ENCODE measurements at regions not wholly inside any gene's neighbourhood (a gene's known extent, or its start where the extent isn't known, plus 50 kb on each side); places are given as distances from the start of the nearest gene placed in this dataset.

- no peak overlapping the region for H2AFZ ChIP-seq (ENCODE audit: control insufficient read depth, low read depth, low read length)
- no peak overlapping the region for H3K9ac ChIP-seq (ENCODE audit: control insufficient read depth, insufficient read depth, low read length)
- H3K79me2 ChIP-seq (ENCODE audit: control insufficient read depth, insufficient read depth, low read length) = no peaks in the 10 kb centered on the region
- no peaks in the 10 kb centered on the region for H4K20me1 ChIP-seq (ENCODE audit: control insufficient read depth, insufficient read depth)
- no peak overlapping the region for H3K27ac ChIP-seq (ENCODE audit: control insufficient read depth, insufficient read depth)
- H3K4me2 ChIP-seq (ENCODE audit: control insufficient read depth, insufficient read depth) = no peak overlapping the region
- no peaks in the 10 kb centered on the region for H3K4me1 ChIP-seq (ENCODE audit: control insufficient read depth, insufficient read depth, low read length)
- ChIA-PET RAD21 (ENCODE audit: unreplicated experiment) (no interaction called here), CTCF (no interaction called here), POLR2A (no interaction called here), SMC1A (ENCODE audit: uncharacterized antibody, unreplicated experiment) (no interaction called here)
- intact Hi-C loops (cut with micrococcal nuclease; ENCODE audit: unreplicated experiment) (no loop called here), in situ Hi-C loops (cut with MboI) (no loop called here)
- H3K4me3 ChIP-seq = no peak overlapping the region
- ATAC-seq (no peak), FAIRE-seq (no peak), DNase-seq (ENCODE audit: low read depth, low spot score) (no peak)
- no peaks in the 10 kb centered on the region for H3K9me3 ChIP-seq (replicated peaks; ENCODE audit: control insufficient read depth, insufficient read depth, low read length)
- BruUV-seq (replicated peaks) = no TSS peak
- TF ChIP-seq MEF2B (IDR thresholded peaks at IDR 0.05; ENCODE audit: partially characterized antibody, poor library complexity, severe bottlenecking) = no peak
- no peak for TF ChIP-seq NFIC (IDR thresholded peaks at IDR 0.05; ENCODE audit: low read depth, low read length)
- no peak for TF ChIP-seq CREB1 (IDR thresholded peaks at IDR 0.05; ENCODE audit: low read depth)
- H3K36me3 ChIP-seq (ENCODE audit: control insufficient read depth in 2 of 2, insufficient read depth in 2 of 2, low read length in 1 of 2) = no peaks in the 10 kb centered on the region
- no peaks in the 10 kb centered on the region; a peak in 1 of 4 replicates for H3K27me3 ChIP-seq (replicated peaks in 1 of 2; ENCODE audit: control insufficient read depth in 2 of 2, insufficient read depth in 2 of 2, low read length in 1 of 2)
- WGBS (ENCODE audit: insufficient coverage, insufficient replicate concordance, low lambda C conversion rate, missing lambda C conversion rate) = 80% methylated on average over 1 of the region's 1 CpG
These were observed 314.2 kb upstream of the MCTP2 start for GRCh38 chr15:93917181-93917580.

GRCh38 chr15:93913871-93914270 lies 317.5 kb upstream of the MCTP2 start:
- Histone ChIP-seq H3K4me2 (ENCODE audit: control insufficient read depth, insufficient read depth) (no peak overlapping the region), H3K27me3 (replicated peaks in 1 of 2; ENCODE audit: control insufficient read depth in 2 of 2, insufficient read depth in 2 of 2, low read length in 1 of 2) (no peaks in the 10 kb centered on the region; a peak in 1 of 4 replicates), H3K9me3 (replicated peaks; ENCODE audit: control insufficient read depth, insufficient read depth, low read length) (no peaks in the 10 kb centered on the region), H3K36me3 (ENCODE audit: control insufficient read depth in 2 of 2, insufficient read depth in 2 of 2, low read length in 1 of 2) (no peaks in the 10 kb centered on the region), H3K4me3 (no peak overlapping the region), H3K4me1 (ENCODE audit: control insufficient read depth, insufficient read depth, low read length) (no peaks in the 10 kb centered on the region), H4K20me1 (ENCODE audit: control insufficient read depth, insufficient read depth) (no peaks in the 10 kb centered on the region), H3K79me2 (ENCODE audit: control insufficient read depth, insufficient read depth, low read length) (no peaks in the 10 kb centered on the region), H3K9ac (ENCODE audit: control insufficient read depth, insufficient read depth, low read length) (no peak overlapping the region), H2AFZ (ENCODE audit: control insufficient read depth, low read depth, low read length) (no peak overlapping the region), H3K27ac (ENCODE audit: control insufficient read depth, insufficient read depth) (no peak overlapping the region)
- DNase-seq (ENCODE audit: low read depth, low spot score) (no peak), ATAC-seq (no peak), FAIRE-seq (no peak)
- ChIA-PET SMC1A (ENCODE audit: uncharacterized antibody, unreplicated experiment) (no interaction called here), CTCF (no interaction called here), POLR2A (no interaction called here), RAD21 (ENCODE audit: unreplicated experiment) (no interaction called here)
- no TSS peak for BruUV-seq (replicated peaks)
- TF ChIP-seq, protein P1, sequence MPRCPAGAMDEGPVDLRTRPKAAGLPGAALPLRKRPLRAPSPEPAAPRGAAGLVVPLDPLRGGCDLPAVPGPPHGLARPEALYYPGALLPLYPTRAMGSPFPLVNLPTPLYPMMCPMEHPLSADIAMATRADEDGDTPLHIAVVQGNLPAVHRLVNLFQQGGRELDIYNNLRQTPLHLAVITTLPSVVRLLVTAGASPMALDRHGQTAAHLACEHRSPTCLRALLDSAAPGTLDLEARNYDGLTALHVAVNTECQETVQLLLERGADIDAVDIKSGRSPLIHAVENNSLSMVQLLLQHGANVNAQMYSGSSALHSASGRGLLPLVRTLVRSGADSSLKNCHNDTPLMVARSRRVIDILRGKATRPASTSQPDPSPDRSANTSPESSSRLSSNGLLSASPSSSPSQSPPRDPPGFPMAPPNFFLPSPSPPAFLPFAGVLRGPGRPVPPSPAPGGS (IDR thresholded peaks at IDR 0.05; ENCODE audit: borderline replicate concordance, insufficient read depth, low read depth, low read length, poor library complexity, severe bottlenecking) = no peak
- TF ChIP-seq TBL1XR1 (IDR thresholded peaks at IDR 0.05; ENCODE audit: low read depth, low read length) (no peak), RFX5 (IDR thresholded peaks at IDR 0.05; ENCODE audit: low read depth, low read length) (no peak), CBX5 (IDR thresholded peaks at IDR 0.05; ENCODE audit: low read depth) (no peak)
- in situ Hi-C loops (cut with MboI) (no loop called here), intact Hi-C loops (cut with micrococcal nuclease; ENCODE audit: unreplicated experiment) (no loop called here)
- 28% methylated on average over 3 of the region's 3 CpGs for WGBS (ENCODE audit: insufficient coverage, insufficient replicate concordance, low lambda C conversion rate, missing lambda C conversion rate)

All from GM12878 (cell line).